SK-N-SH (cell line): ENCODE measurements at regions not wholly inside any gene's neighbourhood (a gene's known extent, or its start where the extent isn't known, plus 50 kb on each side); places are given as distances from the start of the nearest gene placed in this dataset.

Experiments used
- CTCF ChIA-PET: fragments of 300-600, 350-600 bp; formaldehyde crosslinking; extraction: SDS; loops from one replicate; lab custom pipeline; 2021; lab: Yijun Ruan, JAX
- POLR2A ChIA-PET: fragments of 350-600 bp; sonication (Branson Sonifier 250); formaldehyde crosslinking; extraction: SDS; loops from one replicate; lab custom pipeline; 2020; ENCODE audit warnings: antibody characterized with exemption, inconsistent platforms; lab: Yijun Ruan, JAX
- DNase-seq: peaks from one replicate; pipeline ENCODE4 v3.0.0; 2012
- H2AFZ ChIP-seq: fragments of 200-600 bp; sonication (generic); 2 replicates; pipeline ENCODE4 v1.8.1; 2016; ENCODE audit warnings: antibody characterized with exemption, mild to moderate bottlenecking, low read depth
- H3F3A ChIP-seq: fragments of 200-600 bp; sonication (generic); replicated peaks from 2 replicates; pipeline ENCODE3; 2016; ENCODE audit warnings: antibody characterized with exemption, mild to moderate bottlenecking; ENCODE audit not compliant: insufficient read depth
- H3K27ac ChIP-seq, 2 experiments: fragments of 200-500 bp in 1 of 2; fragments of 200-600 bp in 1 of 2; sonication (Bioruptor generic) in 1 of 2; sonication (generic), shearing (Covaris generic) in 1 of 2; 2 replicates each; pipeline versions ENCODE4 v1.5.1 to v1.6.1; 2014 to 2016; ENCODE audit warnings: low read depth in 2 of 2, inconsistent platforms in 1 of 2, low read length in 1 of 2, mild to moderate bottlenecking in 1 of 2, mixed read lengths in 1 of 2
- H3K27me3 ChIP-seq: fragments of 200-600 bp; sonication (generic), shearing (Covaris generic); 2 replicates; pipeline ENCODE4 v1.6.1; 2016; ENCODE audit warnings: mixed run types; ENCODE audit not compliant: insufficient read depth
- H3K36me3 ChIP-seq, 2 experiments: fragments of 200-500 bp in 1 of 2; fragments of 200-600 bp in 1 of 2; sonication (Bioruptor generic) in 1 of 2; sonication (generic) in 1 of 2; replicated peaks in 1 of 2; 2 replicates each; pipeline versions ENCODE3 to v1.5.1; 2014 to 2016; ENCODE audit warnings: low read length in 1 of 2, mild to moderate bottlenecking in 1 of 2; ENCODE audit not compliant: insufficient read depth in 2 of 2, control insufficient read depth in 1 of 2
- H3K4me1 ChIP-seq, 2 experiments: fragments of 200-500 bp in 1 of 2; fragments of 200-600 bp in 1 of 2; sonication (Bioruptor generic) in 1 of 2; sonication (generic), shearing (Covaris generic) in 1 of 2; 2 replicates each; pipeline versions ENCODE4 v1.5.1 to v1.6.1; 2014 to 2016; ENCODE audit warnings: low read depth in 1 of 2, low read length in 1 of 2, mixed run types in 1 of 2; ENCODE audit not compliant: insufficient read depth in 2 of 2, control insufficient read depth in 1 of 2
- H3K4me2 ChIP-seq: fragments of 200-600 bp; sonication (generic), shearing (Covaris generic); 2 replicates; pipeline ENCODE4 v1.6.1; 2017; ENCODE audit warnings: mixed run types
- H3K4me3 ChIP-seq, 2 experiments: fragments of 200-500 bp in 1 of 2; fragments of 200-600 bp in 1 of 2; sonication (Bioruptor generic) in 1 of 2; sonication (generic), shearing (Covaris generic) in 1 of 2; 2 replicates each; pipeline versions ENCODE4 v1.5.1 to v1.8.1; 2014 to 2016; ENCODE audit warnings: low read depth in 2 of 2, inconsistent platforms in 1 of 2, low read length in 1 of 2, mild to moderate bottlenecking in 1 of 2, mixed read lengths in 1 of 2, moderate library complexity in 1 of 2
- H3K79me2 ChIP-seq: fragments of 200-600 bp; sonication (generic); 2 replicates; pipeline ENCODE4 v1.8.1; 2017; ENCODE audit warnings: mild to moderate bottlenecking; ENCODE audit not compliant: insufficient read depth
- H3K9ac ChIP-seq: fragments of 200-600 bp; sonication (generic); 2 replicates; pipeline ENCODE4 v1.6.1; 2017; ENCODE audit warnings: mixed run types
- H3K9me2 ChIP-seq: fragments of 200-600 bp; sonication (generic); 2 replicates; pipeline ENCODE4 v1.6.1; 2017; ENCODE audit warnings: mixed run types
- H3K9me3 ChIP-seq: fragments of 200-600 bp; sonication (generic); 2 replicates; pipeline ENCODE4 v1.6.1; 2017; ENCODE audit warnings: mixed run types, mild to moderate bottlenecking, moderate library complexity
- H4K20me1 ChIP-seq: fragments of 200-600 bp; sonication (generic); 2 replicates; pipeline ENCODE4 v1.6.1; 2017; ENCODE audit warnings: mild to moderate bottlenecking, mixed run types; ENCODE audit not compliant: insufficient read depth
- ELF1 ChIP-seq: IDR thresholded peaks from 2 replicates; pipeline ENCODE4 v1.4.0; 2012
- EP300 ChIP-seq, 2 experiments: IDR thresholded peaks; 2 replicates each; pipeline versions ENCODE4 v1.4.0 to v1.6.1; 2012; ENCODE audit warnings: borderline replicate concordance in 1 of 2, low read depth in 1 of 2, low read length in 1 of 2
- EZH2phosphoT487 ChIP-seq: fragments of 200-600 bp; sonication (generic); IDR thresholded peaks from 2 replicates; pipeline ENCODE4 v1.6.1; 2017; ENCODE audit warnings: low read depth, mixed run types, mild to moderate bottlenecking, antibody characterized with exemption, moderate library complexity, borderline replicate concordance
- FOSL2 ChIP-seq: IDR thresholded peaks from 2 replicates; pipeline ENCODE4 v1.4.0; 2012; ENCODE audit warnings: low read depth, mild to moderate bottlenecking, moderate library complexity, borderline replicate concordance
- FOXJ3 ChIP-seq: sonication (generic); formaldehyde crosslinking; IDR thresholded peaks from 2 replicates; pipeline ENCODE4 v1.5.1; 2020; ENCODE audit warnings: mild to moderate bottlenecking, missing genetic modification reagents
- FOXM1 ChIP-seq: IDR thresholded peaks from 2 replicates; pipeline ENCODE4 v1.4.0; 2012; ENCODE audit warnings: low read depth, mild to moderate bottlenecking
- GATA2 ChIP-seq: sonication (generic); formaldehyde crosslinking; IDR thresholded peaks from 2 replicates; pipeline ENCODE4 v1.5.0; 2020; ENCODE audit warnings: mild to moderate bottlenecking, missing genetic modification reagents
- JUND ChIP-seq: IDR thresholded peaks from 2 replicates; pipeline ENCODE4 v1.4.0; 2012
- MAX ChIP-seq: IDR thresholded peaks from 2 replicates; pipeline ENCODE4 v1.4.0; 2012; ENCODE audit warnings: low read depth
- MEF2A ChIP-seq: IDR thresholded peaks from 2 replicates; pipeline ENCODE4 v1.4.0; 2012; ENCODE audit warnings: low read depth, borderline replicate concordance
- NFIC ChIP-seq: IDR thresholded peaks from 2 replicates; pipeline ENCODE4 v1.4.0; 2012; ENCODE audit warnings: borderline replicate concordance
- NRF1 ChIP-seq: IDR thresholded peaks from 2 replicates; pipeline ENCODE4 v1.6.1; 2012; ENCODE audit warnings: low read depth, mild to moderate bottlenecking, low read length
- RAD21 ChIP-seq: IDR thresholded peaks from 2 replicates; pipeline ENCODE4 v1.6.1; 2012; ENCODE audit warnings: mild to moderate bottlenecking, low read length
- RCOR1 ChIP-seq: fragments of 150-350 bp; IDR thresholded peaks from 2 replicates; pipeline ENCODE4 v1.6.1; 2017; ENCODE audit warnings: antibody characterized with exemption, low read length
- RXRA ChIP-seq: IDR thresholded peaks from 2 replicates; pipeline ENCODE4 v1.4.0; 2012; ENCODE audit warnings: low read depth, mild to moderate bottlenecking, borderline replicate concordance
- SMC3 ChIP-seq: IDR thresholded peaks from 2 replicates; pipeline ENCODE4 v1.6.1; 2012; ENCODE audit warnings: low read depth, low read length, improper control_type of control experiment
- TAF1 ChIP-seq: IDR thresholded peaks from 2 replicates; pipeline ENCODE4 v1.6.1; 2012; ENCODE audit warnings: low read depth, mild to moderate bottlenecking, low read length, moderate library complexity, borderline replicate concordance
- WGBS: methylation state at CpG from one replicate; pipeline ENCODE4 v1.1.6; 2017; ENCODE audit warnings: low lambda C conversion rate; 5-methylcytosine and 5-hydroxymethylcytosine counted together
- TF ChIP-seq, protein P1 (sequence below): fragments of 150-350 bp; IDR thresholded peaks from 2 replicates; pipeline ENCODE4 v1.6.1; 2017; ENCODE audit warnings: antibody characterized with exemption, low read length, low read depth, borderline replicate concordance
- TF ChIP-seq, protein P2 (sequence below): IDR thresholded peaks from 2 replicates; pipeline ENCODE4 v1.4.0; 2012; ENCODE audit warnings: low read depth, borderline replicate concordance
- TF ChIP-seq, protein P3 (sequence below): IDR thresholded peaks from 2 replicates; pipeline ENCODE4; 2012
- TF ChIP-seq, protein P4 (sequence below): IDR thresholded peaks from 2 replicates; pipeline ENCODE4 v1.4.0; 2012; ENCODE audit warnings: low read depth, borderline replicate concordance

DNA sequence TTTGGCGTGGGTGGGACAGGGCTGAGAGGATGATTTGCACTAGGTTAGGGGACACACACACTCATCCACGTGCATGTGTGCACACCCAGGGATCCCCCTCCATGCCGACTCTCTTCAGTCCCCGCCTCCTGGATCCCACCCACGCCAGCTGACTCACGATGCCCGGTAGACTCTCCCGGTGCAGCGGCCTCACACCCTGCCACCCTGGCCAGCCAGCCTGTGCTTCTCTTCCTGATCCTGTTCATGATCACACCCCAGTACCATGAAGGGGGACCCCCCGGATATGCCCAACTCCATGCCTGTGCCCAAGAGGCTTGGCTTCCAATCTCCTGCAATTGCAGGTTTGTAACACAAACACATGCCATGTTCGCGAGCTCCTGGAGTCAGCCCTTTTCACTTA is 157.8 kb upstream of the HDAC4 start:
- no peak overlapping the region for H3K4me2 ChIP-seq
- no peak for DNase-seq
- no peaks in the 10 kb centered on the region for H3F3A ChIP-seq
- H3K27me3 ChIP-seq: no peaks in the 10 kb centered on the region
- no peaks in the 10 kb centered on the region for H4K20me1 ChIP-seq
- no peaks in the 10 kb centered on the region for H3K79me2 ChIP-seq
- CTCF ChIA-PET: no interaction called here
- H3K4me1 ChIP-seq: peaks cover 0 to 13% of the 10 kb centered on the region in 2 experiments; a peak in 1 of 4 replicates
- no peaks in the 10 kb centered on the region for H3K36me3 ChIP-seq
- H3K9me2 ChIP-seq: no peaks in the 10 kb centered on the region
- H3K9me3 ChIP-seq: no peaks in the 10 kb centered on the region
- POLR2A ChIA-PET: no interaction called here
- H3K4me3 ChIP-seq: no peak overlapping the region
- TF ChIP-seq FOXM1 (no peak), EP300 (IDR thresholded peaks at IDR 0.05; ENCODE audit: borderline replicate concordance in 1 of 2, low read depth in 1 of 2, low read length in 1 of 2) (no peak), TAF1 (no peak), EZH2phosphoT487 (no peak), NFIC (no peak), ELF1 (no peak), GATA2 (CRISPR knock-in tag) (no peak), MEF2A (no peak), JUND (no peak), SMC3 (no peak), RCOR1 (no peak), RAD21 (no peak), MAX (no peak), RXRA (no peak), NRF1 (no peak), FOXJ3 (CRISPR knock-in tag) (no peak)
- TF ChIP-seq, protein P1, sequence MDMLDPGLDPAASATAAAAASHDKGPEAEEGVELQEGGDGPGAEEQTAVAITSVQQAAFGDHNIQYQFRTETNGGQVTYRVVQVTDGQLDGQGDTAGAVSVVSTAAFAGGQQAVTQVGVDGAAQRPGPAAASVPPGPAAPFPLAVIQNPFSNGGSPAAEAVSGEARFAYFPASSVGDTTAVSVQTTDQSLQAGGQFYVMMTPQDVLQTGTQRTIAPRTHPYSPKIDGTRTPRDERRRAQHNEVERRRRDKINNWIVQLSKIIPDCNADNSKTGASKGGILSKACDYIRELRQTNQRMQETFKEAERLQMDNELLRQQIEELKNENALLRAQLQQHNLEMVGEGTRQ: no peak
- TF ChIP-seq, protein P2, sequence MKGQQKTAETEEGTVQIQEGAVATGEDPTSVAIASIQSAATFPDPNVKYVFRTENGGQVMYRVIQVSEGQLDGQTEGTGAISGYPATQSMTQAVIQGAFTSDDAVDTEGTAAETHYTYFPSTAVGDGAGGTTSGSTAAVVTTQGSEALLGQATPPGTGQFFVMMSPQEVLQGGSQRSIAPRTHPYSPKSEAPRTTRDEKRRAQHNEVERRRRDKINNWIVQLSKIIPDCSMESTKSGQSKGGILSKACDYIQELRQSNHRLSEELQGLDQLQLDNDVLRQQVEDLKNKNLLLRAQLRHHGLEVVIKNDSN: no peak
- H3K27ac ChIP-seq: no peak overlapping the region
- H3K9ac ChIP-seq: no peak overlapping the region
- no peak overlapping the region for H2AFZ ChIP-seq
- WGBS: 82% methylated on average over 3 of the region's 12 CpGs

- 37% methylated on average over 5 of the region's 5 CpGs for WGBS
- TF ChIP-seq FOXM1: no peak
- TF ChIP-seq, protein P3, sequence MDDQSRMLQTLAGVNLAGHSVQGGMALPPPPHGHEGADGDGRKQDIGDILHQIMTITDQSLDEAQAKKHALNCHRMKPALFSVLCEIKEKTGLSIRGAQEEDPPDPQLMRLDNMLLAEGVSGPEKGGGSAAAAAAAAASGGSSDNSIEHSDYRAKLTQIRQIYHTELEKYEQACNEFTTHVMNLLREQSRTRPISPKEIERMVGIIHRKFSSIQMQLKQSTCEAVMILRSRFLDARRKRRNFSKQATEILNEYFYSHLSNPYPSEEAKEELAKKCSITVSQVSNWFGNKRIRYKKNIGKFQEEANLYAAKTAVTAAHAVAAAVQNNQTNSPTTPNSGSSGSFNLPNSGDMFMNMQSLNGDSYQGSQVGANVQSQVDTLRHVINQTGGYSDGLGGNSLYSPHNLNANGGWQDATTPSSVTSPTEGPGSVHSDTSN: no peak
- no peak for TF ChIP-seq FOSL2
- TF ChIP-seq, protein P4, sequence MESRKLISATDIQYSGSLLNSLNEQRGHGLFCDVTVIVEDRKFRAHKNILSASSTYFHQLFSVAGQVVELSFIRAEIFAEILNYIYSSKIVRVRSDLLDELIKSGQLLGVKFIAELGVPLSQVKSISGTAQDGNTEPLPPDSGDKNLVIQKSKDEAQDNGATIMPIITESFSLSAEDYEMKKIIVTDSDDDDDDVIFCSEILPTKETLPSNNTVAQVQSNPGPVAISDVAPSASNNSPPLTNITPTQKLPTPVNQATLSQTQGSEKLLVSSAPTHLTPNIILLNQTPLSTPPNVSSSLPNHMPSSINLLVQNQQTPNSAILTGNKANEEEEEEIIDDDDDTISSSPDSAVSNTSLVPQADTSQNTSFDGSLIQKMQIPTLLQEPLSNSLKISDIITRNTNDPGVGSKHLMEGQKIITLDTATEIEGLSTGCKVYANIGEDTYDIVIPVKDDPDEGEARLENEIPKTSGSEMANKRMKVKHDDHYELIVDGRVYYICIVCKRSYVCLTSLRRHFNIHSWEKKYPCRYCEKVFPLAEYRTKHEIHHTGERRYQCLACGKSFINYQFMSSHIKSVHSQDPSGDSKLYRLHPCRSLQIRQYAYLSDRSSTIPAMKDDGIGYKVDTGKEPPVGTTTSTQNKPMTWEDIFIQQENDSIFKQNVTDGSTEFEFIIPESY: no peak
- TF ChIP-seq NRF1: no peak
- TF ChIP-seq NFIC: no peak
- no peak for TF ChIP-seq RXRA
- no peak for TF ChIP-seq MEF2A
- TF ChIP-seq, all 33 proteins: peak for 0
- POLR2A ChIA-PET: no interaction called here
These were observed 156.7 kb upstream of the HDAC4 start for GRCh38 chr2:239557516-239557915.

More at GRCh38 chr2:239557516-239557915, 156.7 kb upstream of the HDAC4 start:
- H3K4me2 ChIP-seq: no peak overlapping the region
- no peak overlapping the region for H3K4me3 ChIP-seq
- CTCF ChIA-PET: interaction anchor here (1.8 kb wide), 1 partner anchor 10 kb away, joined by 4 read pairs; no protein-coding TSS in a partner anchor
- no peaks in the 10 kb centered on the region for H3K9me3 ChIP-seq
- H3K79me2 ChIP-seq: no peaks in the 10 kb centered on the region
- H3K4me1 ChIP-seq: peaks cover 0 to 13% of the 10 kb centered on the region in 2 experiments; a peak in 1 of 4 replicates
- H3K9me2 ChIP-seq: no peaks in the 10 kb centered on the region
- no peaks in the 10 kb centered on the region for H3F3A ChIP-seq
- H4K20me1 ChIP-seq: no peaks in the 10 kb centered on the region
- no peaks in the 10 kb centered on the region for H3K36me3 ChIP-seq
- H3K27ac ChIP-seq: no peak overlapping the region
- no peaks in the 10 kb centered on the region for H3K27me3 ChIP-seq
- H2AFZ ChIP-seq: no peak overlapping the region
- no peak for DNase-seq
- no peak overlapping the region for H3K9ac ChIP-seq
